HG03571 (cell line): ENCODE measurements at regions not wholly inside any gene's neighbourhood (a gene's known extent, or its start where the extent isn't known, plus 50 kb on each side); places are given as distances from the start of the nearest gene placed in this dataset.

Experiments used
- ATAC-seq: cut with Tn5 transposase; IDR thresholded peaks from one replicate; pipeline ENCODE4 v1.9.1; 2021; ENCODE audit not compliant: unreplicated experiment

DNA sequence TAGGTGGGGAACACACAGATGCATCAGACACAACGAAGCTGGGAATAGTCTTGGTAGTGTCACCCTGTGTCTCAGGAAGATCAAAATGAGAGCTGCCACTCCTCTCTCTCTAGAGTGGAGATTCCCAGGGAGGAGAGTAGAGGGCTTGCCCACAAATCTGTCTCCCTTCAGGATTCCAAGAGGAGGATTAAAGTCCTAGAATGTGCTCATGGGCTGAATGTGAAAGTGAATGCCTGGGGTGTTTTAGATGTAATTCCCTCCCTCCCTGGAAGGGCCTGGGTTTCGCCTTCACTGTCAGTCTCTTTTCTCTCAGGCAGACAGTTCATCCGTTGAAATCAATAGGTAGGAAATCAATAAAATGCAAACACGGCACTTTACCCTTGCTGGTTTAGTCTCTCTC, 282.6 kb upstream of the PPARGC1A start:
- no peak for ATAC-seq

DNA sequence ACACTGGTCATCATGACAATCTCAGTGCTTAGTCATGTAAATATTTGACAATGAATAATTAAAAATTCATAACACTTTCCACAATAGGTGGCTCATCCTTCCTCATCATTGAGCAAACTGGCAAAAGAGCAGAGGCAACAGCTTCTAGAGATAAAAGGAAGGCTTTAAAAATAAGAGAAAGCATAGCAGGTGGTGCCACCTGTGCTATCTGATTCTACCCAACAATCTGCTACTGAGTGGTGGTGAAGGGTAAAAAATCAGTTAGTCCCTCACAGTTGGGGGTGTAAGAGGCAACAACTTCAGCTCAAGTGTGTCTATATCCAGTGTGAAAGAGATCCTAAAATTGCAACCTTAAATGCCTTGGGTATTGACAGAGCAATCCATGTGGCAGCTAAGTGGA, 280.1 kb upstream of the PPARGC1A start:
- no peak for ATAC-seq

DNA sequence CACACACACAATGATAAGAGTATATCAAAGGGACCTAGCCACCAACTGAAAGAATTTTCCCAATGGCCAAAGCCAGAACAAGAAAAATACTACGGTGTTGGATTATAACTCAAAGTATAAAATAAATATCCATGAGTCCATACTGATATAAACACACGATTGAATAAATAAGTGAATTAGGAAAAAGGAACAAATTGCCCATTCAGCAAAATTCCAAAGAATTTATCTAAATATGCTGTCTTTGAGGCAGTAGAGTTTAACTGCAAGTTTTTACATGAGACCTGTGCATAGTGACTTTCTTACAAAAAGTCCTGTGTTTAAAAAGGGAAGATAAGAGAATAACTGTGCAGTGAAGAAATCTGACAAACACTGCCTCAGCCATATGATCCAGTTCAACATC, 278.8 kb upstream of the PPARGC1A start:
- no peak for ATAC-seq

DNA sequence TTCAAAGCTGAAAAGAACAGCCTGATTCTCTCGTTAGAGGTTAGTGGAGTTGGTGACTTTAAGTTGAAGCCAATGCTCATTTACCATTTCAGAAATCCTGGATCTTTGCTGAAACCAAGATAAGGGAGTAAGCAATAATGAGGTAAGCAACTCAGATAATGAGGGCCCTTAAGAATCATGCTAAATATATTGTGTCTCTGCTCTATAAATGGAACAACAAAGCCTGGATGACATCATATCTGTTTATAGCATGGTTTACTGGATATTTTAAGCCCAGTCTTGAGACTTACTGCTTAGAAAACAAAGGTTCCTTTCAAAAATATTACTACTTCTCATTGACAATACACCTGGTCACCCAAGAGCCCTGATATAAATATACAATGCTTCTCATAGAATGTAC, 276.7 kb upstream of the PPARGC1A start:
- ATAC-seq = no peak

DNA sequence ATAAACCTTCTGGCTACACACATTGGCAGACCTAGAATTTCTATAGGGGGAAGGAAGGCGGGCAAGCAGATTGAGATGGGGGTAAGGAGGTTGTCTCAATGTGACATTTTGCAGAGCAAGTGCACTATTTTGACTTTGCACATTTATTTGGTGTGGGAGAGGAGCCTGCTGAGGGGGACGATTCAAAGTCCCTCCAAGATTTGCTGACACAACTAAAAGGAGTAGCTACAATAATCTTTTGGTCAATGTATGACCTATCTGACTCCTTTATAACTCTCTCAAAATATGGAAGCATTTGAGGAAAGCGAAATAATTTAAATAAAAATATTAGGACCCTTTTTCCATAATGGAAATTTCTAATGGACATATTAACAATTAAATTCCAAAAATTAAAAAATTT, 274.9 kb upstream of the PPARGC1A start:
- no peak for ATAC-seq

DNA sequence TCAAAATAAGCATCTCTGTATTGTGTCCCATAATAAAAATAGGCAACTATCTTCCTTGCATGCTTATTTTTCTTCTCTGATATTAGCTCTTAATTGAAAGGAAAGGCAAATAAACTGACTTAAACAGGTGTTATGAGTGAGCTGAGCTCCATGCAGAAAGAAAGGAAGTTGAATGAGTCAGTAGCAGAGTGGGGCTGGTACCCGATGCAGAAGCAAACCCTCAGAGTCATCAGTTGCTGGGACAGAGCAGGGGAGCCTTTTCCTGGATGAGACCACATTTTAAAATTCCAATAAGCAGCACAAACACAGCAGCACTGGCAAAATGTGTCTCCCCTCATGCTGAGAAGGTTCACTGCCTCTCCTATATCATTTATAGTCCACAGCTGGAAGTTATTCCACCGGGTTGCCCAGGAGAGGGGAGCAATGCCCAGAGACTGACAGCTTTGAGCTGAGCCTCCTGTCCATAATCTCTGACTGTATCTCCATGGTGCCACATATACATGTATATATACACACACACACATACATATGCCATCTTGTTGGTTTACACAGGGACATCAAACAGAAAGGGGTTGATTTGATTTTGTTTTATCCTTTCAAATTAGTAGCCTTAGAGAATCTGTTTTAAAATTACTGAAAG, 274.3 kb upstream of the PPARGC1A start:
- no peak for ATAC-seq

DNA sequence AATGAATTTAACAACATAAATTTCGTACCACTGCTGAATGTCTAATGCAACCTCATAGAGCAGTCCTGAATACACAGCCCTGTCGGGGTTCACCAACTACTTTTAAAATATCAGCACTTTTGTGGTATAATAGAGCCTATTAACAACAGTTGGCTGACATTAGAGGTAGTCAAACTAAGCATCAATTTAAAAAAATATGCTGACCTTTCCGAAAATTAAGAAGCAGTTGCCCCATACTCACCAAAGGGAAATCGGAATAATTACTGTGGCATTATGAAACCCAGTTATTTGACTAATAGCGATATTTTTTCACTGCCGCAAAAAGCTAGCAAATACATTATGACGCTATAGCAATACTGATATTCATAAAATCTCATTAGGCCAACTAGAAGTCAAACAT, 273.5 kb upstream of the PPARGC1A start:
- ATAC-seq = no peak

DNA sequence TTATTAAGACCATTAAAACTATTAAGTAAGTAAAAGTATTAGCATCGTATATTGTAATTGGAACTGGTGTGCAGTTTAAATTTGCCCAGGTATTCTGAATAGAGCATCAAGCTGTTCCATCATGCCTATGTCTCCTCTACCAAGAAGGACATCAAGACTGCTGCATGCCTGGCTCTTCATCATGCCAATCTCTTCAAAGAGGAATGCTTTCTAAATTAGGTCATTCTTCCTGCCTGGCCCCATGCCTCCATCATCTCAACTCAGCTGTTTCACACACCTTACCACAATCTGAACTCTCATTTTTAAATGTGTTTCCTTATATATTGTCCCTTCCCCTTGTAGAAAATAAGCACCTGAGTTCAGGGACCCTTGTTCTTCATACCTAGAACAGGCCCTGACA, 270.5 kb upstream of the PPARGC1A start:
- ATAC-seq = no peak

DNA sequence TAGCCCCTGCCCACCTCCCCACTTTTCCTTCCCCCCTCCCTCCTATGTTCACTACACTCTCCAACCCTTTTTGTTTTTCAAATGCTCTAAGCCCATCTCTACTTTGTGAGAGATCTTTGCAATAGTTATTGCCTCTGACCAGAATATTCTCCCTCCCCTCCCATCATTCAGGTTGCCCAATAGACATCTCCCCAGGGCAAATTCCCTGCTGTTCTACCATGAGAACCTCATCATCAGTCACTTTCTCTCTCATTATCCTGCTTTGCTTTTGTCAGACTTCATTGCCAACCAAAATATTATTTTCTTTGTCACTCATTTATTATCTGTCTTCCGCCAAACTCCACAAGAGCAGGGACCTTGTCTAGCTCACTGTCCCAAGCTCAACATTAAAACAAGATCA, 268.2 kb upstream of the PPARGC1A start:
- no peak for ATAC-seq

DNA sequence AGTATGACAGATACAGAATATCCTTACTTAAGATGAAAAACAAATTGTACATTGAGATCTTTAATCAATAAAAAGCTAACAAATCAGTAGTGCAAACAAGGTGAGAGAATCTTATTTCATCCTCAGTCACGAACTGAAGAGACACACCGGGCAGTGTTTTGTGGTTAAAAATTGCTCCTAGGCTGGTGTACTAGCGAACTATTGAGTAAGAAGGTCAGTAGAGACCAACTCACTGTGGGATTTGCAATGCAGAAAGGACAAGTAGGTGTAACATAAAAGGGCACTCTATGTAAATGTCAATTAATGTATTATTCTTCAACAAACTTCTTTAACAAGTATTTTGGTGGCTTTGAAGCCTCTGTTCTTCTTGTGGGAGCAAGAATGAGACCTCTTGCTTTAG, 260.2 kb upstream of the PPARGC1A start:
- ATAC-seq = no peak

DNA sequence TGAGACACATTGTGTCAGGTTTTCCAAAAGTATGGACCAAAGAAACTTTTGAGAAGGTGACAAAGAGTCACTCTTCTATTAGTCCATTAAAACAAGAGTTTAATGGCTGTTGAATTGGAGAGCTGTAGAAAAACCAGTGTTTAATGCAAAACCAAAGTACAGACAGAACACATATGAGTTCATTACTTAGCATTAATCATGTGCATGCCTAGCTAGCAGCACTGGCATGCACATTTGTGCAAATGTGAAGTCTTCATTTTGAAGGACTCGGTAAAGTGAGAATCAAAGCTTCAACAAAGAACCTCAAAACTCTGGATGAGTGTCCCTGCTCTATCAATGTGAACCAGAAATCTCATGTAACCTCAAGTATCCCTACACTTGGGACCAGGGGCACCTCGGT, 256.3 kb upstream of the PPARGC1A start:
- ATAC-seq = no peak

DNA sequence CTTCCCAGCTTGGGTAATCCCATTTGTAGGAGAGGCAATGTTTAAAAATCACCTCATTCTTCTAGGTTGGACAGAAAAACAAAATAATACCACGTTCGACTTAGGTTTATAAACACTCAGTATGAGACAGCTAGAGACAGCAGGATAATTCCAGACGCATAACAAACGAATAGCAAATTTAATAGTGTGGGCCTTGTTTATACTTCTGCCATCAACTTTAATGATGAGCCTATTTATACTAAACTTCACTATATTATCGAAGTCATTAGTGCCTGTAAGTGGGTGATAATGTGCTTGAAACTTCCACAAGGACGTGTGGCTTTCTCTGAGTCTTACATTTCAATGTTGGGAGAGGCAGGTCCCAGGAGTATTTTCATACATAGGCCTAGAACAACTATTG, 255.7 kb upstream of the PPARGC1A start:
- ATAC-seq = no peak

DNA sequence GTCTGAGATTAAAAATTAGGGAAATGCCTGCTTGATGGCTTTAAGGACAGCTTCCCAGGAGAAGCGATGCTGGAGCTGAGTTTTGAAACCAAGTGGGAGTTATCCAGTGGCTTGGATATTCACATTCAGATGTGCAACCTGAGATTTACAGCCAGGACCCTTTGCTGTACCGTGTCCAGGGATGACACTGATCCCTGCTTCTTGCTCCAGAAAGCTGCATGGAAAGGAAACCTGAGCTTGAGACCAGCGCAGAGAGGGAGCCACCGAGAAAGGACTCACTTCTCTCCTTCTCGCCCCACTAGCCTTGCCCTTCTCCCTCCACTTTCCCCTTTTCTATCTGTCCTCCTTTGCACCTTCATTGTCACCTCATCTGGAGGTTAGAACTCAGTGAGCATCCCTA, 254.5 kb upstream of the PPARGC1A start:
- no peak for ATAC-seq

DNA sequence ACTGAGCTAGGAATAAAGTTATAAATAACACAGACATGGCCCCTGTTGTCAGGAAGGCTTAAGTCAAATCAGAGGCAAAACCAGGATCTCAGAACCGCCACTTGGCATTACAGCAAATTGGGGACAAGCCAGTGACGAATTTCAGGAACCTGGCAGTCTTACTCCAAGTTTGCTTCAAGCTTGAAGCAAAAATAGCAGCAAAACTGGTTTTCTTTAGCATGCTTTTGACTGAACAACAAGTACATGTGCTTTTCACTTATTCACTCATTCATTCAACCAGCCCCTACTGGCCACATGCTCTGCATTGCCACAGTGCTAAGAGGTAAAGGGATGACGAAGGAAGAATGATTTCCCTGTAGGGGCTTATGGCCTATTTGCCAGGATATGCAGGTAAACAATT, 253.9 kb upstream of the PPARGC1A start:
- ATAC-seq = no peak

DNA sequence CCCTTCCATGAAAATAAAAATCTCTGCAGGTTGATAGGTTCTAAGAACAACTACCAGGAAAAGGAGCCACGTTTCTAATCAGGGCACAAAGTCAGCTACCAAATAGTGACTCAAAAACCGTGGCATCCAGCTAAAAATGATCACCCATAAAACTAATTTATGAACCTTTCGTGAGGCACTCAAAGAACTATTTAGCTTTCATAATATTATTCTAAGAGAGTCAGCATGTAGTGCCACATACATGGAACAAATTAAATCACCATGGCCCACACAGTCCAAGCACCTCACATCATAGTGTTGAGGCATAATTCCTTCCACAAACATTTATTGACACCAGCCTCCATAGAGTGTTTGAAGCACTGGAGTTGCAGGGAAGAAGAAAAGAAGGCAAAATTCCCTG, 252.0 kb upstream of the PPARGC1A start:
- ATAC-seq = no peak

DNA sequence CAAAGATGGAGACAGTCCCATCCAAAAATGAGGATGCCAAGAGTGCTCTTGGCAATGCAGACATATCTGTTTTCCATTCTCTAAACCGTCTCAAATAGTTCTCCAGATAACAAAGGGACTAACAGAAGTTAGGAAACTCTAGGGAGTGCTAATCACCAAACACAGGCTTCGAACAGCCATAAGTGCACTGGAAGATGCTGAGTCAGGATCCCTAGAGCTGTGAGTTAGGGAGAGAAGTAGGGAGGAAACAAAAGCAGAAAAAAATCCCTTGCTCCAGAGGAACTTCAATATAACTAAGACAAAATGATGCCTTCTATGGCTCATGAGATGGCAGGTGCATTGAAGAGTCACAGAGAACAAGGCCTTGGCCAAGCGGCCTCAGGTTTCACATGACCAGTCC, 251.0 kb upstream of the PPARGC1A start:
- no peak for ATAC-seq

DNA sequence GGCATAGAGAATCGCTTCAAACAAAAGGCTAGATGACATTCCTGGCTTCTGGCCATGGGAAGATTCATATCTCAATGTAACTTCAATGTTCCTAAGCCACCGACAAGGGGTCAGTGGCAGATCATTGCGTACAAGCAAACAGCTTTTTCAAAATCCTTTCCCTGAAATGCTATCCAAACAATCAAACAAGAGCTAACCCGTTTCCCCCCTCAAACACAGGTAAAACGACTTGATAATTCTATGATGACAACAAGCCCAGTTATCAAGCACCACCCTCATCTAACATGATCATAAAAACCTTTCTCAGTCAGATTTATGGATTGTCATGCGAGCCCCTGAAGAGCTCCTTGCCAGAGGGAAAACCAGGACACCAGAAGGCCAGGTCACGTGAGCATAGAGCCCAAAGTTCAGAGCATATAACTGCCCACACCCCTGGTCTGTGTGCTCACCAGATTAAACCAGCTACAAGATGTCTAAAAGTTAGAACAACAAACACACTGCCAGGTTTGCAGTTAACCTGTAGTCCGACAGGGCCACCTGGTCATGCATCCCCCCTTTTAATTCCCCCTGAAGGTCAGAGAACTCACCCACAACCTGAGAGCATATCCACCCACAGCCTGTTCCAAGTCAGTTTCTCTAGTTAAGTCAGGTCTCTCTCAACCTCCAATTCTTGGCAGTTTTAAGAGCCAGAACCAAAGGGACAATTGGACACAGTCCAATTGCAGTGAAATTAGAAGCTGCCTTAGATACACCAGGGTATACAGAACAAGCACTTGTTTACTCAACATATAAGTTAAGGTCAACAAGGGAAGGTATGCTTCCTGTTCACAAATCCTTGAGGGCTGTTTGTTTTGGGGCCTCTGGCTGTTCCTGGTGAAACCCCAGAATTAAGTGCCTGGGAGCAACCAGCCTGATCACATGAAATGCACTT, 248.1 kb upstream of the PPARGC1A start:
- no peak for ATAC-seq

DNA sequence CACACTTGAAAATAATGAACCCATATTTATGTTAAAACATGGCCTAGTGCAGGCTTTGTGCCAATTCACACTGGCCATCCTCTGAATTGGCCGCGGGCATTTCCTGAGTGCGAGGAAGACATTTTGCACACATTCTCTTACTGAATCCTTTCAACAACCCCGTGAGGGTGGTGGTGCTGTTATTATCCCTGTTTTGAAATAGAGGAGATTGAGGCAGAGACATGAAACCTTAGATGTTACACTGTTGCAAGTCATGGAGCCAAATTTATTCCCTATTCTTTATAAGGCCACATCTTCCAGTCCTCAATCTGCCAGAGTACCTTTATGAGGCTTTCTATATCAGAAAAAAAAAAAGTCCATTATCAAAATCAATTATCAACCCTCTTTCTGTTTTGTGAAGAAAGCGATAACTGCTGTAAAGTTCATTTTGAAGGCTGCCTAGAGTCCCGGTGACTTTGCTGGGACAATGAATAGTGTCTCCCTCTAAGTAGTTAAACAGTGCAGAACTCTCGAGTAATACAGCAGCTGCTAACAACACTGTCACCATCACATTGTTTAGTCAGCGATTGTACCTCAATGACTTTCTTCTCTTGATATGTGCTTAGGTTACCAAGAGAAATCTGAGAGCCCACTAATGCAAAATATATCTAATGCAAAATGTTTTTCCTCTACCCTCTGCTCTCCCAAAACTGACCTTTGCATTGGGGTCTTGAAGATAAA, 242.3 kb upstream of the PPARGC1A start:
- ATAC-seq = no peak

DNA sequence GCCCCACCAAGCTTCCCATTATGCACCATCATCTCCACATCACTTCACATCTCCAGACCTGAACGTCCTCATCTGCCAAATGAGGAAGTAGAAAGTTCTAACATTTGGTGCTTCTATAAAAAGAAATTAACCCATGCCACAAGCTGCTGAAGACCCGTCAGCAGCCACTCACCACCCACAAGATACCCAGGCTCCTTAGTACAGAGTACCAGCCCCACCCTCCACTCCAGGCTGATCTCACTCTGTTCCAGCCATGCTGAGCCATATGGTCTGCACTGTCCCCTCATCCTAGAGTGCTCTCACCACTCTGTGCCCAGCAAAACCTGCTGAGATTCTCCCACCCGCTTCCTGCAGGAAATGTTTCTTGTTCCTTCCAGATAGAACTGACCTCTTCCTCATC, 240.8 kb upstream of the PPARGC1A start:
- no peak for ATAC-seq

DNA sequence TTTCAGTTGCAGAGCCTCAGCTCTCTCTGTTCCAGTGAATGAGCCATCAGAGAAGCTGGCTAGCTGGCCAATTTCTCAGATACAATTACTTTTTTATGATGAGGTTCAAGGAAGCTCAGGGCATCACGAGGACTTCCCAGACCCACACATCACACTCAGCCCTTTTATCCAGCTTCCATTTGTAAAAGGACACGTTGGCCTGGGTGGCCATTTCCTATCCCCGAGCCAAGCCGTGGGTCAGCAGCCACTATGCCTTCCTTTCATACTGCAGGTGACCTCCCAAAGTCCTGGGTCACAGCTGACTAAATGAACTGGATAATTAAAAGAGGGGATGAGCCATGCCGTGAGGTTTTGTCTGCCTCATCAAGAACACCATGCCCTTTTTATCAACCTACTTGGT, 236.9 kb upstream of the PPARGC1A start:
- no peak for ATAC-seq

DNA sequence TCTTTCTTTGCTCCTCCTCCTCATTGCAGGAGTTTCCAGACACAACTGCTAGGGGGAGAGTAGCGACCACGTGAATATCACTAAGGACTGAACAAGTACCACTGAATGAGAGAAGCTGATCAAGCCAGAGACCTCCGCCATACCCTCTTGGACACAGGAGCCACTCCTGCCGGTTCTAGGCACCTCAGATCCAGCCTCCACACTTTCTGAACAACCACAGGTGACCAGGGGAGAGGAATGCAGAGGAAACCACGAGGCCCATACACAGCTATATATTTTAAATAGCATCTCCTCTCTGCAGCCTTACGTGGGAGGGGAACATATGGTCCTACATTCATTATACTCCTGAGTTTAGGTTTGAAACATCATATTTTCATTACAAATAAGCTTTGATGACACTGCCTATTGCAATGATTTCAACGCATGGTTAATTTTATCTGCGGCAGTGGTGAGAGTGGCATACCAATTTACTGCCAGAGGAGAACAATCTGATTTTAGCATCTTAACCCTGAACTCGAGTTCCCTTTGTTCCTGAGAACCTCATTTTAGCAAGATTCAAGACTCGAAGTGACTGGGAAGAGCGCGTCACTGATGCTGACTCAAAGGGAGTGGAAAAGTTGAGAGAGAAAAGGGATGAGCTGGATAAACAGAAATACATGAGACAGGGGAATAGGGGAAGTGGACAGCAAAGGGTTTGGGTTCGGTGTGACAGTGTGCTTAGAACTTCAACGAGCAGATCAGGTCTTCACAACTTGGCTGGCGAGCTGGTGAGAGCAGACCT, 231.7 kb upstream of the PPARGC1A start:
- ATAC-seq = no peak
